Progenitor cell of endocrine pancreas (in vitro differentiated cells): ENCODE measurements at regions not wholly inside any gene's neighbourhood (a gene's known extent, or its start where the extent isn't known, plus 50 kb on each side); places are given as distances from the start of the nearest gene placed in this dataset.

Experiments
- DNase-seq: peaks from one replicate; pipeline ENCODE4 v3.0.0; 2021; ENCODE audit warnings: low spot score; ENCODE audit not compliant: unreplicated experiment
- H3K27ac Mint-ChIP-seq: 2 replicates; pipeline ENCODE4 v1.8.0; 2021; ENCODE audit warnings: mild to moderate bottlenecking, moderate library complexity, mixed read lengths
- H3K27me3 Mint-ChIP-seq: 2 replicates; pipeline ENCODE4 v1.8.0; 2021; ENCODE audit warnings: mixed read lengths
- H3K36me3 Mint-ChIP-seq: 2 replicates; pipeline ENCODE4 v1.8.0; 2022; ENCODE audit warnings: mixed read lengths; ENCODE audit not compliant: insufficient read depth
- H3K4me1 Mint-ChIP-seq: 2 replicates; pipeline ENCODE4 v1.8.0; 2021; ENCODE audit warnings: low read depth, mixed read lengths
- H3K4me3 Mint-ChIP-seq: 2 replicates; pipeline ENCODE4 v1.8.0; 2021; ENCODE audit warnings: low read depth, mild to moderate bottlenecking, moderate library complexity, mixed read lengths
- H3K9me3 Mint-ChIP-seq: 2 replicates; pipeline ENCODE4 v1.8.0; 2021; ENCODE audit warnings: low read depth, mixed read lengths
- TF ChIP-seq, protein P1 (sequence below): fragments of 200-600 bp; sonication (generic); IDR thresholded peaks from one replicate; pipeline ENCODE4 v1.5.0; 2021; ENCODE audit warnings: antibody characterized with exemption, mild to moderate bottlenecking; ENCODE audit not compliant: unreplicated experiment

DNA sequence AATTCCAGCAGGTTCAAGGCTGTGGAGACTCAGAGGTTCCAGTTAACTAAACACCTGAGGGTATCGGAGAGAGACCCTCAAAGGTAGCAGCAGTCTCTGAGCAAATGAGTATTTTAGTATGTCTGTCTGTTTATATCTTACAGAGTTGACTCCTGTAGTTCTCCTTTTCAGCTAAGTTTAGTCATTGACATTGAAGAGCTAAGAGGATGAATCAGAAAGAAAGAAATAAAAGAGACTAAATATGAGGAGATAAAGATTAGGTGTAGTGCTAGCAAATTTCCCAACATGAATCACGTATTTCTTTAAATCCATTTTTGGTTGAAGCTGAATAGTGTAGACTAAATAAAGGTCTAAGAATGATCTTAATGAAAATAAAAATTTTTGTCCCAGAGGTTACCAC is 474.0 kb upstream of the RGMB start:
- Mint-ChIP-seq H3K27ac (no peak overlapping the region), H3K9me3 (no peaks in the 10 kb centered on the region), H3K27me3 (no peaks in the 10 kb centered on the region), H3K4me1 (peaks cover 7% of the 10 kb centered on the region), H3K36me3 (no peaks in the 10 kb centered on the region), H3K4me3 (no peak overlapping the region)
- TF ChIP-seq, protein P1, sequence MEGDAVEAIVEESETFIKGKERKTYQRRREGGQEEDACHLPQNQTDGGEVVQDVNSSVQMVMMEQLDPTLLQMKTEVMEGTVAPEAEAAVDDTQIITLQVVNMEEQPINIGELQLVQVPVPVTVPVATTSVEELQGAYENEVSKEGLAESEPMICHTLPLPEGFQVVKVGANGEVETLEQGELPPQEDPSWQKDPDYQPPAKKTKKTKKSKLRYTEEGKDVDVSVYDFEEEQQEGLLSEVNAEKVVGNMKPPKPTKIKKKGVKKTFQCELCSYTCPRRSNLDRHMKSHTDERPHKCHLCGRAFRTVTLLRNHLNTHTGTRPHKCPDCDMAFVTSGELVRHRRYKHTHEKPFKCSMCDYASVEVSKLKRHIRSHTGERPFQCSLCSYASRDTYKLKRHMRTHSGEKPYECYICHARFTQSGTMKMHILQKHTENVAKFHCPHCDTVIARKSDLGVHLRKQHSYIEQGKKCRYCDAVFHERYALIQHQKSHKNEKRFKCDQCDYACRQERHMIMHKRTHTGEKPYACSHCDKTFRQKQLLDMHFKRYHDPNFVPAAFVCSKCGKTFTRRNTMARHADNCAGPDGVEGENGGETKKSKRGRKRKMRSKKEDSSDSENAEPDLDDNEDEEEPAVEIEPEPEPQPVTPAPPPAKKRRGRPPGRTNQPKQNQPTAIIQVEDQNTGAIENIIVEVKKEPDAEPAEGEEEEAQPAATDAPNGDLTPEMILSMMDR = no peak
- no peak for DNase-seq

DNA sequence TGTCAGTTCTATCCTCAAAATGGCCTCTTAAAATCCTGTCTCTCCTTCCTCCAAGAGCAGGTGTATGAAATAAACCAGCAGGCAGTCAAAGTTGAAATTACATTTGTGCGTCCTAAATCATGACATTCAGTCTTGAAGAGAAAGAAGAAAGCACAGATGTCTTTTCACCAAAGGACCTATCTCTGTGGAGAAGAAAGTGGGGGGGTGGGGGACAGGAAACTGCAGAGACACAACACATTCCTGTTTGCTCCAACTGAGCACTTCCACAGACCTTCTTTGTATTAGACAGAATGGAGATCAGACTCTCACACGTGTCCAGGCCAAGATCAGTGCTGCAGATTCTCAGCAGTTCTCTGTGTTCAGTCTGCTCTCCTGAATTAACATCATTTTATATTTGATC is 471.9 kb upstream of the RGMB start:
- no peak overlapping the region for H3K27ac Mint-ChIP-seq
- H3K9me3 Mint-ChIP-seq = no peaks in the 10 kb centered on the region
- peaks cover 7% of the 10 kb centered on the region for H3K4me1 Mint-ChIP-seq
- TF ChIP-seq, protein P1 = no peak
- H3K4me3 Mint-ChIP-seq = no peak overlapping the region
- H3K27me3 Mint-ChIP-seq = no peaks in the 10 kb centered on the region
- H3K36me3 Mint-ChIP-seq = no peaks in the 10 kb centered on the region
- no peak for DNase-seq

DNA sequence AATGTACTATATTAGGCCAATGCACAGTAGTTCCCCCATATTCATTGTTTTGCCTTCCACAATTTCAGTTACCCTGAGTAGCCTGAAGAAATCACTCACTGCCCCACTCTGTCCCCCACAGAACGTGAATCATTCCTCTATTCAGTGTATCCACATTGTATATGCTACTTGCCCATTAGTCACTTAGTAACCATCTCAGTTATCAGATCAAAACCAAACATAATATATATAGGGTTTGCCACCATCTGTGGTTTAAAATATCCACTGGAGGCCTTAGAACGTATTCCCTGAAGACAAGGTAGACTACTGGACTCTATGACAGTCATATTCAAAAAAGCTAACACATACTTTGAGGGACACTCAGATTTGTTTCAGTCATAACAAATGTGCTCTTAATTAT is 465.7 kb upstream of the RGMB start:
- TF ChIP-seq, protein P1 = no peak
- Mint-ChIP-seq H3K9me3 (no peaks in the 10 kb centered on the region), H3K27ac (no peak overlapping the region), H3K4me3 (no peak overlapping the region), H3K27me3 (no peaks in the 10 kb centered on the region), H3K4me1 (peaks cover 1% of the 10 kb centered on the region), H3K36me3 (no peaks in the 10 kb centered on the region)
- no peak for DNase-seq

DNA sequence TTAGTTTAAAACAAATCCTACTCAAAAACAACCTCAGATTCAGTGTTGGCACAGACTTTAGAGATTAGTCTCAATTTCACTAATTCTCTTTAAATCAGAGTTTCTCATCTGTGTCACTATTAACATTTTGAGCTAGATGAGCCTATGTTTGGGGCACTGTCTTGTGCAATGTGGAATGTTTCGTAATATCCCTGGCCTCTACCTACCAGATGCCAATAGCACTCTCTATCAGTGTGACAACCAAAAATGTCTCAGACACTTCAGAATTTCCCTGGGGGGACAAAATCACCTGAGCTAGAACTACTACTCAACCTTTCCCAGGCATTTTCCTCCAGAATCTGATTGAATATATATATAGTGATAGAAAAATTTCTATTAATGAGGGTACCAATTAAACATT is 465.2 kb upstream of the RGMB start:
- no peaks in the 10 kb centered on the region for H3K36me3 Mint-ChIP-seq
- TF ChIP-seq, protein P1 = no peak
- peaks cover 1% of the 10 kb centered on the region for H3K4me1 Mint-ChIP-seq
- no peak overlapping the region for H3K27ac Mint-ChIP-seq
- no peaks in the 10 kb centered on the region for H3K27me3 Mint-ChIP-seq
- no peak for DNase-seq
- no peaks in the 10 kb centered on the region for H3K9me3 Mint-ChIP-seq
- H3K4me3 Mint-ChIP-seq = no peak overlapping the region

DNA sequence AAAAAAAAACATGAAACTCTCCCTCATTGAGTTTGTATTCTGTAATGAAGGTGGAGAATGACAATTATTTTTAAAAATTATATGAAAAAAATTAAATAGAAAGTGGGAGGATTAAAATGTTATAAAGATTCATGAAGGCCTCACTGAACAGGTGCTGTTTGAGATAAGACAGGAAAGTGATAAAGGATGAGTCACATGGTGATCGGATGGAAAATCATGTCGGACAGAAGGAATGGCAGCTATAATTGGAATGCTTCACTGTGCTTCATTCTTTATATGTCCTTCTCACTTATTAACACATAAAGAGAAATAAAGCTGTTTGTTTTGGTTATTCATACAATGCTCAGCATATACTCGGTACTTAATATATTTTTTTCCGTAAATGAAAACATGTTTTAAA is 464.5 kb upstream of the RGMB start:
- H3K36me3 Mint-ChIP-seq = no peaks in the 10 kb centered on the region
- TF ChIP-seq, protein P1 = no peak
- no peaks in the 10 kb centered on the region for H3K27me3 Mint-ChIP-seq
- H3K27ac Mint-ChIP-seq = no peak overlapping the region
- DNase-seq = no peak
- peaks cover 1% of the 10 kb centered on the region for H3K4me1 Mint-ChIP-seq
- no peaks in the 10 kb centered on the region for H3K9me3 Mint-ChIP-seq
- H3K4me3 Mint-ChIP-seq = no peak overlapping the region
